Endothelial cell of umbilical vein (primary cell): ENCODE measurements at regions not wholly inside any gene's neighbourhood (a gene's known extent, or its start where the extent isn't known, plus 50 kb on each side); places are given as distances from the start of the nearest gene placed in this dataset.

ENCODE experiments used
- BruUV-seq: library from RNA; stranded (reverse); fragments of 400-500 nt; replicated peaks from 2 replicates; lab custom pipeline; 2021; lab: Mats Ljungman, UMichigan
- CTCF ChIA-PET: fragments of 300-600, 350-600 bp; sonication (Branson Sonifier 250); formaldehyde crosslinking; loops from one replicate; lab custom pipeline; 2021; ENCODE audit warnings: antibody characterized with exemption, inconsistent platforms; lab: Charles Lee
- POLR2A ChIA-PET: fragments of 300-600, 350-600 bp; sonication (Branson Sonifier 250); formaldehyde crosslinking; loops from one replicate; lab custom pipeline; 2021; ENCODE audit warnings: antibody characterized with exemption, inconsistent platforms; lab: Charles Lee
- DNase-seq: peaks from one replicate; pipeline ENCODE4 v3.0.0-alpha.2; 2011; ENCODE audit warnings: low read depth, low spot score
- FAIRE-seq: peaks from 2 replicates; lab custom pipeline; 2011; peaks lifted over from hg19 to GRCh38; lab: Jason Lieb, UNC
- H2AFZ ChIP-seq: 2 replicates; pipeline ENCODE4 v1.6.0; 2012; ENCODE audit warnings: low read depth, low read length, control low read depth, inconsistent platforms
- H3K27ac ChIP-seq: 2 replicates; pipeline ENCODE4 v1.5.1; 2011; ENCODE audit warnings: low read depth, mild to moderate bottlenecking, control low read depth, low read length, moderate library complexity; ENCODE audit not compliant: insufficient read depth
- H3K27me3 ChIP-seq, 2 experiments: 2 replicates each; pipeline versions ENCODE4 v1.6.0 to v1.6.1; 2011; ENCODE audit warnings: low read length in 2 of 2, mixed read lengths in 1 of 2; ENCODE audit not compliant: control insufficient read depth in 2 of 2, insufficient read depth in 2 of 2
- H3K36me3 ChIP-seq, 2 experiments: 2 replicates in 1 of 2; 3 replicates in 1 of 2; pipeline ENCODE4 v1.5.1; 2011; ENCODE audit warnings: low read length in 2 of 2, mild to moderate bottlenecking in 1 of 2, moderate library complexity in 1 of 2; ENCODE audit not compliant: control insufficient read depth in 2 of 2, insufficient read depth in 2 of 2; ENCODE audit errors: extremely low read depth in 1 of 2
- H3K4me1 ChIP-seq: 3 replicates; pipeline ENCODE4 v1.5.1; 2011; ENCODE audit warnings: mild to moderate bottlenecking, low read length; ENCODE audit not compliant: control insufficient read depth, insufficient read depth; ENCODE audit errors: extremely low read depth
- H3K4me2 ChIP-seq: 2 replicates; pipeline ENCODE4 v1.6.1; 2011; ENCODE audit warnings: low read length, control low read depth, mixed read lengths; ENCODE audit not compliant: insufficient read depth
- H3K4me3 ChIP-seq, 3 experiments: fragments of 200-600 bp in 1 of 3; sonication (generic), shearing (Covaris generic) in 1 of 3; replicated peaks in 1 of 3; 2 replicates each; pipeline ENCODE4 v1.5.1; 2011 to 2016; ENCODE audit warnings: control low read depth in 3 of 3, low read length in 3 of 3, mild to moderate bottlenecking in 2 of 3, inconsistent platforms in 1 of 3, low read depth in 1 of 3, moderate library complexity in 1 of 3; ENCODE audit not compliant: insufficient read depth in 1 of 3
- H3K79me2 ChIP-seq: 2 replicates; pipeline ENCODE4 v1.6.0; 2012; ENCODE audit warnings: low read length, inconsistent platforms; ENCODE audit not compliant: control insufficient read depth, insufficient read depth
- H3K9ac ChIP-seq: replicated peaks from 2 replicates; pipeline ENCODE3; 2011; ENCODE audit warnings: low read length, control low read depth; ENCODE audit not compliant: insufficient read depth; ENCODE audit errors: extremely low read depth
- H3K9me1 ChIP-seq: replicated peaks from 3 replicates; pipeline ENCODE4 v1.6.0; 2011; ENCODE audit warnings: mild to moderate bottlenecking, low read length; ENCODE audit not compliant: control insufficient read depth, insufficient read depth; ENCODE audit errors: extremely low read depth
- H3K9me3 ChIP-seq: replicated peaks from 2 replicates; pipeline ENCODE4 v1.5.1; 2012; ENCODE audit warnings: low read length, inconsistent platforms; ENCODE audit not compliant: control insufficient read depth, insufficient read depth
- H4K20me1 ChIP-seq: replicated peaks from 2 replicates; pipeline ENCODE3; 2011; ENCODE audit warnings: mild to moderate bottlenecking, low read length; ENCODE audit not compliant: control insufficient read depth, insufficient read depth; ENCODE audit errors: extremely low read depth
- CTCF ChIP-seq, 2 donors: IDR thresholded peaks; 1 replicate in 1 of 2; 2 replicates in 1 of 2; pipeline ENCODE4 v1.5.1; 2011; ENCODE audit warnings: low read length in 2 of 2, mild to moderate bottlenecking in 2 of 2, moderate library complexity in 2 of 2, control low read depth in 1 of 2, inconsistent platforms in 1 of 2, low read depth in 1 of 2; ENCODE audit not compliant: insufficient read depth in 1 of 2; ENCODE audit errors: extremely low read depth in 1 of 2
- EZH2 ChIP-seq: IDR thresholded peaks from 2 replicates; pipeline ENCODE4 v1.6.1; 2012; ENCODE audit warnings: borderline replicate concordance, low read depth, mild to moderate bottlenecking, moderate library complexity, low read length, inconsistent platforms; ENCODE audit not compliant: severe bottlenecking
- FOS ChIP-seq: IDR thresholded peaks from 2 replicates; pipeline ENCODE4 v1.6.1; 2011; ENCODE audit warnings: mild to moderate bottlenecking, low read length, moderate library complexity, borderline replicate concordance; ENCODE audit not compliant: insufficient read depth
- GATA2 ChIP-seq: IDR thresholded peaks from 2 replicates; pipeline ENCODE4 v1.7.0; 2011; ENCODE audit warnings: low read depth, mild to moderate bottlenecking, moderate library complexity, mixed read lengths, low read length; ENCODE audit not compliant: insufficient read length, insufficient read depth
- JUN ChIP-seq: IDR thresholded peaks from 2 replicates; pipeline ENCODE4 v1.6.1; 2011; ENCODE audit warnings: borderline replicate concordance, low read depth; ENCODE audit not compliant: insufficient read length, insufficient read depth
- MAX ChIP-seq: IDR thresholded peaks from 2 replicates; pipeline ENCODE4 v1.6.1; 2011; ENCODE audit not compliant: insufficient read depth, insufficient read length
- MYC ChIP-seq: IDR thresholded peaks from one replicate; pipeline ENCODE4 v1.6.1; 2011; ENCODE audit warnings: mild to moderate bottlenecking, low read depth, low read length
- POLR2A ChIP-seq: IDR thresholded peaks from 2 replicates; pipeline ENCODE4 v1.6.1; 2012; ENCODE audit warnings: low read depth, mild to moderate bottlenecking, control low read depth, low read length
- POLR2AphosphoS5 ChIP-seq: IDR thresholded peaks from 2 replicates; pipeline ENCODE4 v1.6.1; 2012; ENCODE audit warnings: low read depth, mild to moderate bottlenecking, control low read depth, low read length, moderate library complexity; ENCODE audit not compliant: insufficient read depth
- dilution Hi-C: fragments of 300-500 bp; cut with MboI; formaldehyde crosslinking; loops from one replicate; pipeline ENCODE4 v1.15.0; 2019; ENCODE audit warnings: low sequenced_read_pairs; ENCODE audit not compliant: extremely low pct_ligation_motif_present
- intact Hi-C: fragments of 100-400 bp; cut with micrococcal nuclease; formaldehyde crosslinking; loops from one replicate; pipeline ENCODE4 v1.10.0; 2022

GRCh38 chr4:15144249-15144966 lies 142.1 kb downstream of the CPEB2 start:
- TF ChIP-seq CTCF (IDR thresholded peaks at IDR 0.05; ENCODE audit: extremely low read depth in 1 of 2, insufficient read depth in 1 of 2, low read depth in 1 of 2, low read length in 2 of 2) (no peak), GATA2 (no peak), MYC (no peak), EZH2 (no peak), MAX (no peak), POLR2AphosphoS5 (no peak), POLR2A (no peak), FOS (no peak), JUN (no peak)
- FAIRE-seq (no peak), DNase-seq (no peak)
- Histone ChIP-seq H3K4me1 (peaks cover under 1% of the 10 kb centered on the region), H2AFZ (no peak overlapping the region), H3K9me1 (no peaks in the 10 kb centered on the region), H3K27ac (no peak overlapping the region), H3K4me3 (no peak overlapping the region), H3K9ac (no peak overlapping the region), H3K9me3 (no peaks in the 10 kb centered on the region), H3K4me2 (no peak overlapping the region), H3K36me3 (no peaks in the 10 kb centered on the region), H3K27me3 (no peaks in the 10 kb centered on the region), H4K20me1 (no peaks in the 10 kb centered on the region), H3K79me2 (no peaks in the 10 kb centered on the region)
- ChIA-PET CTCF (no interaction called here), POLR2A (no interaction called here)
- BruUV-seq = no TSS peak
- dilution Hi-C loops (no loop called here), intact Hi-C loops (no loop called here)
